GM19452 (cell line): ENCODE measurements at regions not wholly inside any gene's neighbourhood (a gene's known extent, or its start where the extent isn't known, plus 50 kb on each side); places are given as distances from the start of the nearest gene placed in this dataset.

Experiments used
- ATAC-seq: cut with Tn5 transposase; IDR thresholded peaks from one replicate; pipeline ENCODE4 v1.9.1; 2021; ENCODE audit not compliant: unreplicated experiment

GRCh38 chr12:17550011-17550410, 540.0 kb downstream of the RERGL start:
- no peak for ATAC-seq

- no peak for ATAC-seq
Observed at GRCh38 chr12:17540921-17541320, 549.1 kb downstream of the RERGL start.

- no peak for ATAC-seq
Observed at GRCh38 chr12:17528394-17528793, 561.6 kb downstream of the RERGL start.

DNA sequence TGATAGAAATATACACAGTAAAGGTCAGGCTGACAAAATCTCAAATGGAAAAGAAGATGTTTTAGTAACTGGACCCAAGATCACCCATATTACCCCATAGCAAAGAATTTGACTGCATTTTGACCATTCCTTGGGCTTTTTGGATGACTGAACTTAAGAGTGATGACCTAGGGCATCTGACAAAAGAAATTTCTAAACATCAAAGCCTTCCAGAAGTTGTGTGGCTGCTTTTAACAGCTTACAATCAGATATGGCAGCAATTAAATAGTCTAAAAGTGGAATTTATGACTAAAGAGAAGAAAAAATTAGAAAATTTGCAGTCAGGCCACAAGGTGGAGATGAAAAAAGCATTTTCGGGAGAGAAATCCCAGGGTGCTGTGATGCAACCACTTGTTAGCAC, 563.0 kb downstream of the RERGL start:
- ATAC-seq, result no peak

DNA sequence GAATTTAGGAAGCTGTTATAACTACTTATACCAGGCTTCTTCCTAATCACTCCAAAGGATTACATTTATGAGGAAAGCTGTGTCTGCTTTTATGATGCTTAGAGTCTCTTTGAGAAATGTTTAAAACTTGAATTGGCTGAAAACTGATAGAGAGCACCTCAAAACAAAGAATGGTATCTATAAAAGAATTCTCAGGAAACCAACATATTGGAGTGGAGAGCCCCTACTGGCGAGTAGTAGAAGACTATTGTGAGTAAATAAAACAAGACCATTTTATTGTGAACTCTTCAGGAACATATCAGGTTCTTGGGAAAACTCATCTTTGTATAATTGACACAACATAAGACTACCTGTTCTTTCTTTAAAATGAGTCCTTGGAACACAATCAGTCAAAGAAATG, 578.6 kb downstream of the RERGL start:
- no peak for ATAC-seq

DNA sequence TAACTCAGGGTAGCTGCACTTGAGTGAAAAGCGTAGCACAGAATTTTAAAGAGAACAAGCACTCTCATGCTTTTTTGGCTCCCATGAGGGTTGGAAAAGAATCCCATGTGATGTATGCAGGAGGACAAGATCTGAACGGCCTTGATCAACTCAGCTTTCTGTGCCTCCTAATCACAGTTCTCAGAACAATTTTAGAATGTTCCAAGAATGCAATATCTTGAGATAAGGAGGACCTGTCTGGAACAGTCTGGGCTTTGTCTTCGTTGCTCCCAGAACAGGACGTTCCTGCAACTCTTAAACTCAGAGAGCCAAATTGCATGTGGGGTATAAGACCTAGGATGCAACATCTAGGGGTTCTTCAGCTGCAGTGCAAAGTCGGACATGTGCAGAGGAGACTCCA, 582.7 kb downstream of the RERGL start:
- ATAC-seq, result no peak

DNA sequence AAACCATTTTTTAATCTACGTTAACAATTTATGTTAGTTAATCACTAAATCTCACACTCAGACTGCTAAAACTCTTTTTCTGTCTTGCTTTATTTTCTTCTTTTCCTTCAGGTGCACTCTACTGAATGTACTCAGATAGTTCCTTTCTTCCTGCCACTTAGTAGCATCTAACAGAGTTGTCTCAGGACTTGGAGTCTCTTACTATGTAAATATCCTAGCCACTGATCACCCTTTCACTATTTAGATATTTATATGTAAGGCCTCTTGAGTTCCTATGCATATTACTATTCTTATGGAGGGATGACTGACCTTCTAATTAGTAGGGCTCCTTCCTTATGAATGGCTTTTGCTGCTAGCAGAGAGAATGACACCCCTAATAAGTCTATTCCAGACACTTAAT, 586.3 kb downstream of the RERGL start:
- ATAC-seq, result no peak

DNA sequence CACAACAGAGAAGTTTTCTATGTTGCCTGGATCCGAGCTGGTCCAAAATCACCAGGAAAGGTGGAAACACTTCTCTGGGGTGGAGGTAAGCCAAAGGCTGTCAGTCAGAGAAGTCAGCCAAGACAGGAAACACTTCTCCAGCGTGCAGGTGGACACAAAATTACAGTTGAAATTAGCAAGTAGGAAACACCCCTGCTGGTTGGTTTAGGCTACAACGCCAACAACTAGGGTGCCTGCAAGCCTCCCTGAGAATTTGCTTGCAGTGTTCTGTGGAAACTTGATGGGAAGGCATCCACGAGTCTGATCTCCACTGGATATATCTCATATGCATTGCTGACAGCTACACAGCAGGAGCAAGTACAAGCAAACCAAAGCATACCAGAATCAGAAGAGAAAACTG, 600.5 kb downstream of the RERGL start:
- ATAC-seq, result no peak

GRCh38 chr12:17478908-17479673, 610.9 kb downstream of the RERGL start:
- no peak for ATAC-seq

GRCh38 chr12:17470460-17470859, 619.5 kb downstream of the RERGL start:
- ATAC-seq, result no peak

DNA sequence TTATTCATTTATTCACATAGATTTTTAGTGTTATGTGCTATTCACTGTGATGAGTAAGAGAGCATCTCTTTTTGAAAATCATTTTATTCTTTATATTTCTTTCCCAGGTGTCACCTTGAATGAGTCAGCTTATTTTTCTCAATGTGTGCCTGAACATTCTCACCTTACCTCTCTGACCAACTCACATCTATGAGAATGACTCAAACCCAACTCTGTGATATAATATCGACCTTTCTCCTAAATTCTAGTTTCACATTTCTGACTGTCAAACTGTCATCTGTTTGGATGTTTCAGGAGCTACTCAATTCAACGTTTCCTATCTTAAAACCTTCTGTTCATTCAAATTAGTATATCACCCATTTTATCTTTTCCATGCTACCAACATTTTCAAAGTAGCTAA, 630.8 kb downstream of the RERGL start:
- ATAC-seq, result no peak

GRCh38 chr12:17456486-17456885, 633.5 kb downstream of the RERGL start:
- ATAC-seq, result no peak

DNA sequence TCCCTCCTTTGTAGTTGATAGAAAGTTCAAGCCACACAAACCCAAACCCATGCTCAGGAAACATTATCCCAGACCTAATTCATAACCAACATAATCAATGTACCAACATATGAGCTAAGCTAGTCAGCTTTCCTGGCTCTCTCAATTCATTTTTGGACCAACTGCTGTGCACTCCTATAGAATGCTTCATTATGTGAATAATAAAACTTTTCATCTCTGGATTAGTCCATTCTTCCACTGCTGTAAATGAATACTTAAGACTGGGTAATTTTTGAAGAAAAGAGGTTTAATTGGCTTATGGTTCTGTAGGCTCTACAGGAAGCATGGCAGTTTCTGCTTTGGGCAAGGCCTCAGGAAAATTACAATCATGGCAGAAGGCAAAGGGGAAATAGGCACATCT, 651.9 kb downstream of the RERGL start:
- ATAC-seq, result no peak

- ATAC-seq, result no peak
Observed at GRCh38 chr12:17416748-17417147, 673.2 kb downstream of the RERGL start.

DNA sequence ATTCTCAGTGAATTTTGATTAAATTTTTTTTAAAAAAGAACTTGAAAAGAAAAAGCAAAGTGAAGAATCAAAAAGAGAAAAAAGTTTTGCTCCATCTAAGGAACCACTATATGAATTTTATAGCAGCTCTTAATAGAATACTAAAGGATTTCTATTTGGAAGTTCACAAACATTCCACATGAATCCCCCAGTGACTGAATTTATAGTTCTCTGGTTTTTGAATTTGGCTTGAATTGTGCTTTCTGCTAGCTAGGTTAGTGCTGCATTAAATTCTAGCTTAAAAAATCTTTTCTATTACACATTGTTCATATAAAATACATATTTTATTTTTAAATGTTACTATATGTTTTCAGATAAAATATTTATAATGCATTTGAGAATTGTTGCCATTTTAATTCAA, 675.4 kb downstream of the RERGL start:
- no peak for ATAC-seq

DNA sequence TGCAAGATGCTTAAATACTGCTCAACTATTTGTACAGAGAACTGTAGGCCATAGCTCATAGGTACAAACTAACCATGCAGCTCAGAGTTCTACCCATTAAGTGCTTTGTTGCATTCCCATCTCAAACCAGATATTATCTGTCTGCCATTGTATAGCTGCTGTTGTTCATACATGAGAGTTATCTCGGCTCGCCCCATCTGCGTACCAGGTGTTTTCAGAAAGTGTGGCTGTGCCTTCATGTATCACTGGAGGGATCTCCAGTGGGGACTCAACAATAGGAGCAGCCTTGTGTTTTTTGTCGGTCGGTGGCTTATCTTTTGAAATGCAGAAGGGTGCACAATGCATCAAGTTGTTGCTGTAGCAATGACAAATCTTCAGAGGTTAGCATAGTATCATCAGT, 678.3 kb downstream of the RERGL start:
- ATAC-seq, result no peak

- ATAC-seq, result no peak
Observed at GRCh38 chr12:17388679-17389078, 701.3 kb downstream of the RERGL start.

- no peak for ATAC-seq
Observed at GRCh38 chr12:17383321-17383720, 706.7 kb downstream of the RERGL start.

- ATAC-seq, result no peak
Observed at GRCh38 chr12:17381211-17381610, 708.8 kb downstream of the RERGL start.

DNA sequence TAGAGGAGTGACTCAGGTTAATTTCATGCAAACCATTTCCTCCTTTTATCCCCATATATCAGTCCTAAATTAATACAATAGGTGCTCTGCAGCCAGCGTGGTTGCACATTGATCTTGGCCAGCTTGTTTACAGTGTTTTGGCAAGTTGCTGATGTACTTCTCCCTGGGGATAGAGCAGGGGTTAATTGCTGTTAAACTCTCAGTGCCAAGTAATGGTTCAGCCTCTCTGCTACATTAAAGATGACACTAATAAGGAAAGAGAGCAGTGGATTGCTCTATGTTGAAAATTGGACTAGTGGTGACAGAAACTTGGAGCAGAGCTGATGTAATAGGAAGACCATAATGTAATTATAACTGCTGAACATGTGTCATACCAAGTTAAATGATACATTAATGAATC, 717.5 kb downstream of the RERGL start:
- ATAC-seq, result no peak

GRCh38 chr12:17371491-17372215, 718.3 kb downstream of the RERGL start:
- ATAC-seq, result no peak

- ATAC-seq, result no peak
Observed at GRCh38 chr12:17370621-17371020, 719.4 kb downstream of the RERGL start.

DNA sequence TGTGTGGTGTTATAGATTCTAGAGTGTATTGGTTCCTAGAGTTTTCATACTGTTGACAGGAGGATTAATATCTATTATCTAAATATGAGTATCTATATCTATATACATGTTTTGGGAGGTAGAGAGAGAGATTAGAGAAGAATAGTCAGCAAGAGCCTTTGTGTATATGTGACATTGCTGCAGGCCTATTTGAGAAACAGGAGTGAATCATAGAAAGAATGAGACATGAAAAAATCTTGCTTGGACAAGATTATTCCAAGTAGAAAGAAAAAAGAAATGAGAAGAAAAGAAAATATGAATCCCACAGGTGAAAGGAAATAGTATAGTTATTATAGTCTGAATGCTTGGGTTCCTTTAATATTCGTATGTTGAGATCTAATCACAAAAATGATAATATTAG, 720.4 kb downstream of the RERGL start:
- ATAC-seq, result no peak
